GM21423 (cell line): ENCODE measurements at regions not wholly inside any gene's neighbourhood (a gene's known extent, or its start where the extent isn't known, plus 50 kb on each side); places are given as distances from the start of the nearest gene placed in this dataset.
A peak's percentile ranks its signal among the peaks of the same experiment; 100 is the strongest.
"Not testable (repeated sequence)": the region's sequence is repeated elsewhere in the genome, so short reads cannot be mapped to it uniquely, and the experiment has no call there.

ENCODE experiments used
- ATAC-seq: cut with Tn5 transposase; IDR thresholded peaks from one replicate; pipeline ENCODE4 v1.9.1; 2021; ENCODE audit warnings: mild to moderate bottlenecking, moderate library complexity; ENCODE audit not compliant: unreplicated experiment

DNA sequence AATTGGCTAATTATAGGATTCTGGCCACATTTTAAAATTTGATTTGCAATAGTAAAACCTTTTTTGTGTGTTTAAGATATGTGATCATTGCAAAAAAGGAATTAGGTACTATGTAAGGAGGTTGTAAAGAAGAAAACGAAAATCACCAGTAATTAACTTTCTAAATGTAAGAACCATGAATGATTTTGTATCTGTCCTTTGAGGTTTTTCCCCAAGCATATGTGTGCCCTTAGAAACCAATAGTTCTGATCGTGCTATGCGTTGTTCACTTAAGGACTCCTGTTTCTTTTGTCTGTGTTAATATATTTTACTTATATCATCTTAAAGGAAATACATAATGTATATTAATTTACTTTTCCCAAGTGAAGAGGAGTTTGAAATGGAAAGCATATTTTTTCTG lies 410.2 kb downstream of the PSAT1 start:
- ATAC-seq, result peak; percentile 25

DNA sequence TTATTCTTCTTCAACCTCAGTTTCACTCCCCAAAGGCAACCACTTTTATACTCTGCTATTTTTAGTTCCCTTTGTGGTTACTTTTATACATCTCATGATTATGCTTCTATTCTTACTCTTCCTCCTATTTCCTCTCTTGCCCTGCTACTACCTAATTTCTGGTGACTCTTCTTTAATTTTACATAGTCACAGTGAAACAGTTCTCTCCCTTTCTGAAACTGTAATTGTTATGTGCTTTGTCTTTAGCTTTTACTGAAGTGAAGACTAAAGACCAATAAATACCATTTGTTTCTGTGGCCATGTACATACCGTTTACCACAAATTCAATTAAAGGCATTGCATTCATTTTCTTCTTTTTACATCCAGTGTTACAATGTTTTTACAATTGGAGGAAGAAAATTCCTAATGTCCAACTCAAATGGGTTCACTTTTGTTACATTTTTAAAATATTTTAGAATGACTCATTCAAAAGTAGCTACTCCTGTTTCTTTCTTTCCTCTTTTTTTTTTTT lies 410.6 kb downstream of the PSAT1 start:
- peak; percentile 87 for ATAC-seq

DNA sequence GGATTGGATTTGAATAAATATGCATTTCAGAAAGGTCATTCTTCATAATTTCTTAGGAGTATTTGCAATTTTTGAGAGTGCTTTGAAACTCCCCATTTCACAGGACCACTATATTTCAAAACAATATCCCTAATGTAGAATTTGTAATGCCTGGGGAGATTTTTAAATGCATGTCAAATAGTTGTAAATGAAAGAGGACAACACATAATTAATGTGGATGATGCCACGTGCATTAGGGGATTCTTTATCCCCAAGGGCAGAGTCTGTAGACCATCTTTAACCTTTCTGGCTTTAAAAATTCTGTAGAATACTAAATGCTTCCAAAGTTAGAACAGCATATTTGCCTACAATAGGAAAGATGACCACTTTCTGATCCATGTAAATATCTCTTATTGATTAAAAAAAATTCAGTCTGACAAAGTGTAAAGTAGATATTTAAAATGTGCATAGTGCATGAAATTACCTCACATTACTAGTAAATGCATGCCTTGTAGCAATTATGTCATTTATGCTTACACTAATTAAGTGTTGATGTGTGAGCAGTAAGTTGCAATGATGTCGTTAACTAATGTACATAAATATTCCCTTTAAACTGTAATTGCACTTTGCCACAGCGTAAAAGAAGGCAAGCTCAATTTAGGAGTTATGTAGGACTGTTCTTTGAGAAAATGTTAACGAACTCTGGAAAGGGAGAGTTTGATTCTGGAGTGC lies 416.1 kb downstream of the PSAT1 start:
- ATAC-seq, result no peak

DNA sequence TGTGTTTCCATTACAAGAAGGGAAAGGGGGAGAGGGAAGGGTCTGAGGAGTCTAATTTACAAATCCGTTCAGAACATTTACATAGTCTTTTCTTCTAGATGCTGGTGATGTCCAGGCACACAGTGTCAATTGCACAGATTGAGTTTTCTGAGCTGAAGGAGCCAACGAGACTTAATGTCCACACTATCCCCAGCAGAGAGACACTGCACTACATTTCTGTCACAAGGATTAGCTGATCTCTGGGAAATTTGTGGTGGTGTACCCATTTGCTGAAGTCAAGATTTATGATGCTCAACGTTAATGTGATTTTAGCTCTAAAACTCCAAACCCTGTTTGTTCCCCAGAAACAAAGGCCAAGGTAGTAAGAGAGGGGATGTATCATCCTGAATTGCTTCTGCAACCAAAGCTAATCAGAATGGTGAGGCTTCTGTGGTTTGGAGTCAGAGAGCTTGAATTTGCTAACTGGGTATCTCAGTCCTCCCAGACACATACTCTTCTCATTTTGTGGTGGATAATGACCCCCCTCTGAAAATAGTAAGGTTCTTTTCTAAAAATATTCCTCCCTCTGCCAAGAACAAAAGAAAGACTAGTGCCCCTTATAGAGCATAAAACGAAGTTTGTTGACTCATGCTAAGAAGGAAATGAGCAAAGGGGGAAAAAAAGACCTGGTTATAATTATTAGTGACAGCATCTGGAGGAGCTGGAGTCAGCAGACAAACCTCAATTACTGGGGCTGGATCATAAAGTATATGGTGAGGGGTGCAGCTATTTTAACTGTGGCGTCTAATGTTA lies 416.9 kb downstream of the PSAT1 start:
- no peak for ATAC-seq

DNA sequence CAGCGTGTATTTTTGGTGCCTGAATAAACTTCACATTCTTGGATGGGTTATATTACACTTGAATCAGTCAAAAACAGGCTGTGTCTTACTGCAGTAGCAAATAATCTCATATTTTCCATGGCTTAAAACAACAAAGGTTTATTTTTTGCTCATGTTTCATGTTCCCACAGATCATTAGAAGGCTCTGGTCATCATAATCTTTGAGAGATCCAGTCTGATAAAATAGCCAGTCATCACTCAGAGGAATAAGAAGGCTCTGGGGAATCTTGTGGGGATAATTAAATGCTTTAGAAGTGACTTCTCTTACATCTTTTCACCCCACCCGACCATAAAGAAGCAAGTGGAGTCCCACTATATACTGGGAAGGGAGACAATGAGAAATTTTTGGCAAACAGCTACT lies 417.7 kb downstream of the PSAT1 start:
- ATAC-seq, result no peak

DNA sequence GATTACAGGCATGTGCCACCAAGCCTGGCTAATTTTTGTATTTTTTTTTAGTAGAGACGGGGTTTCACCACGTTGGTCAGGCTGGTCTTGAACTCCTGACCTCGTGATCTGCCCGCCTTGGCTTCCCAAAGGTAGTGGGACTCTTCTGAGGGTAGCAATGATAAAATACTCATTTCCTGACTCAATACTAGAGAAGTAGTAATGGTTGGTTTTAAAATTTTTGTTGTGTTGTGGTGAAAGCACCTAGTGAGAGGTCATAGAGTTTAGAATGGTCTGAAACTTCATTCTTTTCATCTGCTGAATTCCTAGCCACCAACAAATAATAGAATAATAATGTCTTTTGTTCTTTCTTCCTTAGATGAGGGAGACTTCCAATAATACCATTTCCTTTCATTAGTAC lies 422.1 kb downstream of the PSAT1 start:
- not testable (repeated sequence) for ATAC-seq

DNA sequence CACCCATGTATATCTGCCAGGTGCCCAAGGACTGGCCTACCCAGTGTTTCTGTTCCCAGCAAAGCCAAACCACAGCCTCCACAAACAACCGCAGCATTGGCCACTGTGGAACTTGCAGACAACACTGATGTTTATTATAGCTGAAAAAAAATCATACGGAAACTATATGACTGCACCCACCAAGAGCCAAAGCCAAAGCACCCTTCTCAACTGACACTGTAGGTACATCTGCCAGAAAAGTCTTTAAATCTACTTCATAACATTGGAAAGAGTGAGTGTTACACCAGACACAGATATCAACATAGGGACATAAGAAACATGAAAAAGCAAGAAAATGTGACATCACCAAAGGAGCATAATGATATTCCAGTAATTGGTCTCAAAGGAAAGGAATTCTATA lies 428.0 kb downstream of the PSAT1 start:
- ATAC-seq, result no peak

DNA sequence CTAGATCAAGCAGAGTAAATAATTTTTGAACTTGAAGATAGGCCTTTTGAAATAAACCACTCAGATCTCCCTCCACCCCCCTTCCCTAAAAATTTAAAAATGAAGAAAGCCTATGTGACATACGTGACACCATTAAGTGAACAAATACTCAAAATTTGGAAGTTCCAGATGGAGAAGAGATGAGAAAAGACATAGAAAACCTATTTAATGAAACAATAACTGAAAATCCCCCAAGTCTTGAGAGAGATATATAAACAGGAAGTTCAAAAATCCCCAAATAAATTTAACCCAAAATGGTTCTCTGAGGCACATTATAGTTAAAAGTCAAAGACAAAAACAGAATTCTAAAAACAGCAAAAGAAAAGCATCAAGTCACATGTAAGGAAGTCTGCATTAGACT lies 428.6 kb downstream of the PSAT1 start:
- ATAC-seq, result no peak

DNA sequence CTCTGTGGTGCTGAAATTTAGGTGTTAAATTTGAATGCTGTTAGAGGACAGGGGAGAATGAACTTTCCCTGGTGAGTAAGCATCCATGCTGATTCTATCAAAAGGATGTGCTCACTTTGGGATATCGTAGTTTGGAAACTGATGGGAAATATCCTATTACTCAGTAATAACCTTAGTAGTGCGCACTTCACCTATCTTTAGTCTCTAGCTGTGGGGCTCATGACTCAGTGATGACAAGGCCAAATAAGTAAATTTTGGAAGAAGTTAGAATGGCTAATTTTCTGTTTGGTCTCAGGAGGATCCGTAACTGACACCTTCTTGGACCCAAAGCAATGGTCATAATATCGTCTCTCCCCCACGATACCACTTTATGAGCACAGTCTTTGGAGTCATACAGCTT lies 448.4 kb downstream of the PSAT1 start:
- no peak for ATAC-seq

DNA sequence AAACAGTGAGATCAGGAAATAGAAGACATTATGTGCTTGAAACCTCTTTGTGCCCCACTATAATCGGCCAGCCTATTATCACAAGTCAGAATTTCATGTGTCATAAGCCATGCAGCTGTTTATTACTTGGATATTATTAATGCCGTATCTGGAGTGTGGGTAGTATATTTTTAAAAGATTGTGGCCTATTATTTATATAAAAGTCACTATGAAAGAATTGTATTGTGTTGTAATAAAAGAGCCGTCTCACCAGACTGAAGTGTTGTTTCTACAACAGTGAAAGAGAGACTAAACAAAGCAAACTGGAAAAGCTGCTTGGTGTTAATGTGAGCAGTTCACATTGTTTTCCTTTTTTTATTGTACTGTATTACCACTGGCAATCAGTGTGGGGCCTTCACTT lies 449.1 kb downstream of the PSAT1 start:
- ATAC-seq, result no peak

DNA sequence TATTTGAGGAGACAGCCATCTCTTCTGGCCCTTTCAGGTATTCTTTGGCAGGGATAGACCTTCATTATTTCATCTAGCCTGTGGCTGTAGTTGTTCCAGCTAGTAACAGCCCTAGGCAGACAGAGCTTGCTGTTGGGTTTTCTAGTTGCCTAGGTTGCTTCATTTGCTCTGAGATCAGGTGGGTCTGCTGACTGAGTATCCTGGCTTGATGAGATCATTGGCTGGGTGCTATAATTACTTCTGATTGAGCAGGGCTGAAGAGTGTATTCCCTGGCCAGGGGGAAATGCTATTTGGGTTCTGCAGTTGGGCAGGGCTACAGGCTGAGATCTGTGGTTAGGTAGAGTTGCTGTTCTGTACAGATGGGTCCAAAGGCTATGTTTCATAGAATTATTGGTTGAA lies 456.1 kb downstream of the PSAT1 start:
- ATAC-seq, result no peak

DNA sequence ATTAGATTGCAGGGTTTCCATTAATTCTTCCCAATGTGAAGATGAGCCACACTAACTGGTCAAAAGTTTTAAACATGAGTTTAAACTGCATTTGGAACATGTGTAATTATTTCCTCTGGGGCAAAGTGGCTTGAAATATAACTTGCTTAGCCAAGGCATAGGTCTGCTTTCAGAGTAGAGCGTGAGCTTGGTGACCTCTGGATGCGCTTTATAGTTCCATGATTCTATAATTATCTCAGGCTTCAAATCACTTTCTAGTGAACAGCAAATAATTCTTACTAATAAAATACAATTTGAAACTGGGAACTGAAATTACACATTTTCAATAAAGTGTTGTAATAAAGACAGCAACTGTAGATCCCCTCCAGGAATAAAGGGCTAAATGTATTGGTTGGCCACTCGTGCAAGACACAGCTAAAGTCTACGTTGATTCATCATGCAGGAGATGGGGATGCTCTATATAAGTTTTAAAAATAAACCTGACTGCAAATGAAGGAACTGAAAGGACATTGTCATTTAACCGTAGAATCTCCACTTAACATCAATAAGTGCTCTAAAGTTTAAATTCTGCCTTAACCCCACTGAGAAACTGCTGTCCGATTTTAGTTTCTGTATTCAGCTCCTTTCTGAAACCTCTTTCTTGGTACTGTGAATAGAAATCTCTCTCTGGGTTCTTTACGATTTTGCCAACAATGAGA lies 460.0 kb downstream of the PSAT1 start:
- peak; percentile 81 for ATAC-seq

DNA sequence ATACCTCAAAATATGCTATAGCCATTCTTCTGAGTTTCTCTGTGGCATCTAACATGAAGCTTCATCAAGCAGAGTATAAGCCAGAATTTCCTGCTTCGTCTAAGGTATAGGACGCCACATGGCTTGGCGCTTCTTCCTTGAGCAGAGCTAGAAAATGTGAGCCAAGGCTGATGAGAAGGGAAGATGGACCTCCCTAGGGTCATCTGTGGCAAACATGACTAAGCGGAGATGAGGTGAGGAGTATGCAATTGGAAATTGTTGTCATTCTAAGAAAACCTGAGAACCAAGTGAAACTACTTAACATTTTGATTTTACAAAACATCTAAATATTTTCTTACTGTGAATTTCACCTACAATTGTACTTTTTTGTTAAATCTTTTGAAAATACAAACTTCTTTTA lies 466.5 kb downstream of the PSAT1 start:
- ATAC-seq, result no peak

DNA sequence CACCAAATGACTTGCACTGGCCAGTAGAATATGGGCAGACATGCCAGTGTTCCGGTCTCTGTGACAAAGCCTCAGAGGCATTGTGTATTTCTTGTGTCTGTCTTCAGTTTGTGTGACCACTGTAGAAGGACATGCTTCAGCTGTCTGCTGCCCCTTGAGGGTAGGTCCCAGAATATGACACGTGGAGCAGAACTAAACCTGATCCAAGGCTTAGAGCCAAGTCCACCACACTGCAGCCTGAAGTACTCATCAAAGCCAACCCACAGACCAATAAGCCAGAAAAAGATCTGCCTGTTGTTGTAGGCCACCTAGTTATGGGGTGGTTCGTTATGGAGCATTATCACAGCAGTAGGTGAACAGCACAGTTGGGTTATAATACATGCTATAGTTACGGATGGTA lies 468.9 kb downstream of the PSAT1 start:
- ATAC-seq, result no peak

DNA sequence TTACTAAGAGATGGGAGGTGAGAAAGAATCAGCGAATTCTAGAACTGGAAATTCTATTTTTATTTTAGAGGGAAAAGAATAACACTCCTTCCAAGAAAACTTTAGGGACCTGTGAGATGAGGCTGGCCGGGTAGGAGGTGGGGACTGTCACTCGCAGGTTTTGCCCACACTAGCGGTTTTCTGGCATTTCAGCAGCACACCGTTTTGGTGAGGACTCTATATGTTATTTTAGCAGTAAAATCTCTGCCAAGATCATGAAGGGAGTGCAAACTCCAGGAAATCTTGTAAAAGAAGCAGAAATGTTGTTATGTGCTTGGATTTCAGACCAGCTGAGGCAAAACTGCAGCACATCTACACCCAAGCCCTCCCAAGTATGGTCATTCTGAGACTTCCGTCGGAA lies 470.6 kb downstream of the PSAT1 start:
- ATAC-seq, result no peak

DNA sequence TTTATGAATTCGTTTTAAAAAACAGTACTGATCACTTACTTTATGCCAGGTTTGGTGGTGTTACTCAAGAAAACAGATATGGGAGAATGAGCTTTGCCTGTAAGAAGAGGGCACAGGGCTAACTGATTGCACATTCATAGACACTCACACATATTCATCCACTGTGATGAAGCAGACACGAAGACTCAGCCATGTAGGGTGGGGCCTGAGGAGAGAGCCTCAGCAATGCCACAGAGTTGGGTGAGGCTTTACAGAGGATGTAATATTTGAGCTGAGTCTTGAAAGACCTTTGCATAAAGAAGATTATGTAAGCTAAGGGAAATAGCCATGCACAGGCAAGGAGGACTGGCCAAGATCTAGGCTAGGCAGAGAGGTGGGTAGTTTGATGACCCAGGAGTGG lies 472.8 kb downstream of the PSAT1 start:
- no peak for ATAC-seq

DNA sequence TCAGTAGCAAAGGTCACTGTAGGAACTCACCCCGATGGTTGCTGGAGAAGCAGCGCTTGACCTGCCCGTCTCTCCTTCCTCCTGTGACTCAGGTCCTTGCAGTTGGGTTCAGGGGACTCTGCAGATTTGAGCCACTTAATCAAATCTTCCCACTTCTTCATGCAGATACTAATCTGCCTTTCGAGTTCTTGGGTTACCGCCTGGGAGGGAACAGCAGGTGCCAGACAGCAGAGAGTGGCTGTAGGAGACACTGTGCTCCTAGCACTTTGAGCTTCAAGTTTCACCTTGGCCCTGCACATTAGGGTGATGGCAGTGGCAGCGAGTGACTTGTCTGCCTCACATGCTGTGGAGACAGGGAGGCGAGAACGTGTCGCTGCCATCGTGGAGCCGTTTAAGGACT lies 478.3 kb downstream of the PSAT1 start:
- ATAC-seq, result no peak

DNA sequence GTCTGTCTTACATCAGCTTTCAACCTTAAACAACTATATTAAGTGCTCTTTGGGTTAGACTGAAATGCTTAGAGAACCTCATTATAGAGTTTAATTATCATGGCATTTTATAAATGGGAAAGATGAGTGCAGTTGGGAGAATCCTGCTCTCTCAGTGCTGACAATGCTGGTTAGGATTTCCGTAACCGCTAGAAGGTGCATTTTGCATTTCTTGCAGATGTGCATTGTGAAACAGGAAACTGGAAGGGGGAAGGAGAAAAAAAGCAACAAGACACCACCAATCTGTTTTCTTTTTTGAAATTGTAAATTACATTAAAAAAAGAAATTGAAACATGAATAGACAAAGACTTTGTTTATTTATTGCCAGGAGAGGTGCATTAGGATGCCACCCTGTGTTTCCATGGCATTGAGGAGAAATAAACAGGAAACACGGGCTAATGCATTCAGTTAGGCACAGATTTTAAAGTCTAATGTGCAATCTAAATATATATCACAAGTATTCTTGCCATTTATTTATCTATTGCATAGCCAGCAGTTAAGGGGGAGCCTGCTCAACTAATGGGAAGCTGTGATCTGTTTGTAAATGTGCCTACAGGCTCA lies 478.9 kb downstream of the PSAT1 start:
- no peak for ATAC-seq

DNA sequence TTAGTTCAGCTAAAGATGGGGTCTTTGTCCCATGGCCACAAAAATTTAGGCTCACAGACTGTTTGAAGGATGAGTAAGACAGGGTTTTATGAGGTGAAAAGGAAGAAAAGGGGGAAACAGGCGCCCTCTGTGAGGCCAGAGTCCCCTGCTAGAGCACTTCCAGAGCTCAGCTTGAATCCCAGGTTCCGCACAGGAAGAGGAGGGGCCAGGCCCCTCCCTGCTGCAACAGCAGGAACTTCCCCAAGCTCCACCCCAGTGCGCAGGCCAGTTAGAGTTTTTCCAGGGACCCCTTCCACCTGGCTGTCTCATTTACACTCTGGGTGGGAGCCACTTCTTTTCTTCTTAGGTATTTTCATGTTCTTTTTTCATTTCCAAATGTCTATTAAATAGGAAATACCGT lies 480.8 kb downstream of the PSAT1 start:
- ATAC-seq, result no peak

DNA sequence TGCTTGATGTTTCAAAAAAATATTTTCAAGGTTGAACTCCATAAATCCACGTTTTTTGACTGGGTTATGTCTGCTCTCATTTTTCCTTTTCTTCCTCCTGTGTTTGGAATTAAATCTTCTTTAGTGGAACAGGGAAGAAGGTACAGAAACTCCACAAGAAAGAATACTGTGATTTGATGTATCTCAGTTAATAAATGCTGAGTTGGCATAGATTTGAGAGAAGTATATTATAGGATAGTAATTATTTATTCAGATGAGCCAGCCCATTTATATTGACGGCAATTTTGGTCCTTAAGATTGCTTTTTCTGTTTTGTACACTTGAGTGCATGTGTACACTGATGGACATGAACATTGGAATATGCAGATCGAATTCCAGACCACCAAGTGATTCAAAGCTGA lies 481.4 kb downstream of the PSAT1 start:
- no peak for ATAC-seq

DNA sequence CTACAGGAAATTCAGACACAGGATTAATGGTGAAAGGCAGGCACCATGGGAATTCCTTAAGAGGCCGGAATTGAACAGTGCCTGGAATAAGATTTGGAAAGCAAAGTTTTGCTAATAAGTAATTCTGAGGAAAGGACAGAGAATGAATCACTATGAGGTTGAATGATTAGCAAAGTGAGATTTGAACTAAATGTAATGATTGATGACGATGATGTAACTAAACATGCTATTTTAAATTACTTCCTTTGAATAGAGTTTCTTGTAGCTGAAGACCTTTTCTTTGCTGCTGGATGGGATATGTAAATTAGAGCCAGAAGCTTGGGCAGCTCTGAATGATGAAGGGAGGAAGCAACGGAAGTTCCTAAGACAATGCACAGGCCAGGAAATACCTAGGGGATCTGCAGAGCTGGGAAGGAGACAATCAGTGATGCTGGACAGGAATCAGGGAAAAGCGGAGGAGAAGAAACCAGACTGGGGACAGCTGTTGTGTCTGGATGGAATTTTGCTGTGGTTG lies 482.0 kb downstream of the PSAT1 start:
- ATAC-seq, result no peak
